B cell (primary cell): ENCODE measurements at regions not wholly inside any gene's neighbourhood (a gene's known extent, or its start where the extent isn't known, plus 50 kb on each side); places are given as distances from the start of the nearest gene placed in this dataset.

Experiments
- CTCF ChIP-seq: fragments of 200-600 bp; IDR thresholded peaks from one replicate; pipeline ENCODE4 v1.8.0; 2022; ENCODE audit warnings: antibody characterized with exemption, mild to moderate bottlenecking
- EZH2 ChIP-seq: IDR thresholded peaks from 2 replicates; pipeline ENCODE4 v1.6.1; 2012; ENCODE audit warnings: borderline replicate concordance, low read depth, mild to moderate bottlenecking, moderate library complexity, low read length; ENCODE audit not compliant: insufficient read depth, poor library complexity, severe bottlenecking

DNA sequence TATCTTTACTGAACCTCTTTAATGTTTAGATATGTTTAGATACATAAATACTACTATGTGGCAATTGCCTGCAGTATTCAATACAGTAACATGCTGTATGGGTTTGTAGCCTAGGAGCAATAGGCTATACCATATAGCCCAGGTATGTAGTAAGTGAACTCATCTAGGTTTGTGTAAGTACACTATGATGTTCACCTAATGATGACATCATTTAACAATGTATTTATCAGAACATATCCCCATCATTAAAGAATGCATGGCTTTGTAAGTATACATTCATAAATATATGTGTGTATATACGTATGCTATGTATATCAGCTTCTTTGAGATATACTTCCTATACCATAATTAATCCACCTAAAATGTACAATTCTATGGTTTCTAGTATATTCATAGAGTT is 631.2 kb upstream of the MAN1A1 start:
- TF ChIP-seq CTCF: no peak
- TF ChIP-seq EZH2: no peak
